GM12874 (cell line): ENCODE measurements at regions not wholly inside any gene's neighbourhood (a gene's known extent, or its start where the extent isn't known, plus 50 kb on each side); places are given as distances from the start of the nearest gene placed in this dataset.

Experiments
- TF ChIP-seq, protein P1 (sequence below): IDR thresholded peaks from 2 replicates; pipeline ENCODE4 v1.5.1; 2011; ENCODE audit warnings: low read depth, mild to moderate bottlenecking, control low read depth, low read length, moderate library complexity; ENCODE audit not compliant: insufficient read depth

DNA sequence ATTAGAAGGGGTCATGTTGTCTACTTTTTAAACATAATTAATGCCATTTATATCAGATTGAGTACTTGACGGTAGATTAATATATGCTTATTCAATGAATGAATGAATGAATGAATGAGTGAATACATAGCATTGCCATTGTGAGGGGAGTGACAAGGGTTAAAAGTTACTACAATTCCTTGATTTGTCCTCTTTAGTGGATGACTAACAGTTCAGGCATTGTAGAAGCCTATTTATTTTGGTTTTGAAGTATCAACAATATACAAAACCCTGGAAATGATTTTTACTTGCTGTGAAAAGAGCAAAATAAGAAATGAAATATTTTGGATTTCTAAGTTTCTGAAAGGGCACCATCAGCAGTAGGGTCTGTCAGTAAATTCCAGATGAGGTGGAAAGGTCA, 122.7 kb downstream of the CYSLTR2 start:
- TF ChIP-seq, protein P1, sequence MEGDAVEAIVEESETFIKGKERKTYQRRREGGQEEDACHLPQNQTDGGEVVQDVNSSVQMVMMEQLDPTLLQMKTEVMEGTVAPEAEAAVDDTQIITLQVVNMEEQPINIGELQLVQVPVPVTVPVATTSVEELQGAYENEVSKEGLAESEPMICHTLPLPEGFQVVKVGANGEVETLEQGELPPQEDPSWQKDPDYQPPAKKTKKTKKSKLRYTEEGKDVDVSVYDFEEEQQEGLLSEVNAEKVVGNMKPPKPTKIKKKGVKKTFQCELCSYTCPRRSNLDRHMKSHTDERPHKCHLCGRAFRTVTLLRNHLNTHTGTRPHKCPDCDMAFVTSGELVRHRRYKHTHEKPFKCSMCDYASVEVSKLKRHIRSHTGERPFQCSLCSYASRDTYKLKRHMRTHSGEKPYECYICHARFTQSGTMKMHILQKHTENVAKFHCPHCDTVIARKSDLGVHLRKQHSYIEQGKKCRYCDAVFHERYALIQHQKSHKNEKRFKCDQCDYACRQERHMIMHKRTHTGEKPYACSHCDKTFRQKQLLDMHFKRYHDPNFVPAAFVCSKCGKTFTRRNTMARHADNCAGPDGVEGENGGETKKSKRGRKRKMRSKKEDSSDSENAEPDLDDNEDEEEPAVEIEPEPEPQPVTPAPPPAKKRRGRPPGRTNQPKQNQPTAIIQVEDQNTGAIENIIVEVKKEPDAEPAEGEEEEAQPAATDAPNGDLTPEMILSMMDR: no peak

DNA sequence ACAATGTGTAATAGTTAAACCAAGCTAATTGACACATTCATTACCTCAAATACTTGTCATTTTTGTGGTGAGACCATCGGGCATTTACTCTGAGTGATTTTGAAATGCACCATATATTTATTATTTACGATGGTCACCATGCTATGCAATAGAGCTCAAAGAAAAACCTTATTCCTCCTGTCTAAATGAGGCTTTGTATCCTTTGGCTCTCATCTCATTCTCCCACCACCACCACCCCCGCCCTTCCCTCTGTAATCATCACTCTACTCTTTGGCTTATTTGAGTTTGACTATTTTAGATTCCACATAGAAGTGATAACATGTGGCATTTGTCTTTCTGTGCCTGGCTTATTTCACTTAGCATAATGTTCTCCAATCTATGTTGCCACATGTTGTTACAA, 124.9 kb downstream of the CYSLTR2 start:
- TF ChIP-seq, protein P1: no peak

DNA sequence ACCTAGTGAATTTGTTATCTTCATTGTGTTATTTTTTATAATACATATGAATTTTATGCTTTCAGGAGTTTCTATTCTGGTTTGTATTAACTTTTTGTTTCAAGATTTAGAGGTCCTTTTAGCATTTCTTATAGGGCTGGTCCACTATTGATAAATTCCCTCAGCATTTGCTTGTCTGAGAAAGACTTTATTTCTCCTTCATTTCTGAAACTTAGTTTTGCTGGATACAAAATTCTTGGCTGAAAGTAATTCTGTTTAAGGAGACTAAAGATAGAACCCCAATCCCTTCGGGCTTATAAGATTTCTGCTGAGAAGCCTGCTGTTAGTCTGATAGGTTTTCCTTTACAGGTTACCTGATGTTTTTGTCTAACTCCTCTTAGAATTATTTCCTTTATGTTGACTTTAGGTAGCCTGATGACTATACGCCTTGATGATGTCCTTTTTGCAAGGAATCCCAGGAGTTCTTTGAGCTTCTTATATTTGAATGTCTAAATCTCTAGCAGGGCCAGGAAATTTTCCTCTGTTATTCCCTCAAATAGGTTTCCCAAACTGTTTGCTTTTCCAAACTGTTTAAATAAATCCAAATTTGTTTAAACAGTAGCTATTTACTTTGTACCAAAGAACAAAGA, 127.1 kb downstream of the CYSLTR2 start:
- TF ChIP-seq, protein P1: no peak

DNA sequence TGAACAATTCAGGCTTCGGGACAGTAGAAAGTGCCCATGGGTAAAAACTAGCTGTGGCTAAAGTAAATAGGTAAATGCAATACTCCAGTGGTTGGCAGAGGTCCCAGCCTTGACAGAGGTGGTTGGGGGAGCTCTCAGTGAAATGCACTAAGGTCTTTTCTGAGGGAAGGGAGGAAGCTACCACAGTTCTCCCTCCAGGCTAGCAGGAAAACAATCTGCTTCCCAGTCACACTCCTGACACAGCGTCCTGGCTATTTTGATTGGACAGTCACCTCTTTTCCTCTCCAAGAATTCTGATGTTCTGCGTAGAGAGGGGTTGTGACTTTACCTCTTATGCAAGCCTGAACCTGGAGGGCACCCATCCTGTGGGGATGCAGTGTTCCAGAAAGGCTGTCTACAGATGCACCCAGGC, 128.7 kb downstream of the CYSLTR2 start:
- TF ChIP-seq, protein P1: no peak

DNA sequence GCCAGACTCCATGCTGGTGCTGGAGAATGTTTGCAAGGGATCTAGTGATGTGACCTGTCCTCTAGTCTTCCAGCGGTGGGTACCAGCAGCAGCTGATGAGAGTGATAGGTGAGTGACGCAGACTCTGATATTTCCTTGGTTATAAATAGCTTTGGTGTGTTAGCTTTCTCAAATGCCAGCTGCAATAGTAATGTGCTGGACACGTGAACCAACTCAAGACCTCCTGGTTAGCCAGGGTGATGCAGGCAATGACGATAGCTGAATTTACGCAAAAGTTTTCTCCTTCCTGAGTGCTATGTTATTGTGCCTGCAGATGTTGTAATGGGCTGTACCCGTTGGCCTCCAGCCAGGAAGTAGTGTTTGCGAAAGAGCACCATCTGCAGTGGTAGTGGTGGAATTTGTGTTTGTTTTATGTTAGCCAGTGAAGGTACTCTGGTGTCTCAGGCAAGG, 129.5 kb downstream of the CYSLTR2 start:
- TF ChIP-seq, protein P1: no peak

DNA sequence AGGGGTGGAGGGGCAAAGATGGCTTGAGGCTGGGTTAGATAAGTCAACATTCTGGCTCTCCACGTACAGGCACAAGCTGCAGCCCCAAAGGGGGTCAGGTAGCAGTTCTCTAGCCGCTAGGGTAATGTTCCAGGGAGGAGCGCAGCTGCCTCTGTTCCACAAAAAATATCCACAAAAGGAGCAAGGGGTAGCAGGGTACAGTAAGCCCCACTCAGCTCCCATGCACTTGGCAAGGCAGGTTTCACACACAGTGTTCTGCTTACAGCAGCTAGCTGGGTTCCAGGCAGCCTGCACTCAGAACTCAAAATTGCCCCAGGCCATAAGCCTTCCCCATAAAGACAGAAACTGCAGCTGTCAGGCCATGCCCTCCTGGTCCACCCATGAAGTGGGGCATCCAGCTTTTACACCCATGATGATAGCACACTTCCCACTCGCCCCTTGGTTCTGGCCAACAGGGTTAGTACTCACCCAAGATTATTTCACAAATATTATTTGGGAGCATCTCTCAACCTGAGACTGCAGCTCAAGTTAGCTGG, 130.0 kb downstream of the CYSLTR2 start:
- TF ChIP-seq, protein P1: no peak

DNA sequence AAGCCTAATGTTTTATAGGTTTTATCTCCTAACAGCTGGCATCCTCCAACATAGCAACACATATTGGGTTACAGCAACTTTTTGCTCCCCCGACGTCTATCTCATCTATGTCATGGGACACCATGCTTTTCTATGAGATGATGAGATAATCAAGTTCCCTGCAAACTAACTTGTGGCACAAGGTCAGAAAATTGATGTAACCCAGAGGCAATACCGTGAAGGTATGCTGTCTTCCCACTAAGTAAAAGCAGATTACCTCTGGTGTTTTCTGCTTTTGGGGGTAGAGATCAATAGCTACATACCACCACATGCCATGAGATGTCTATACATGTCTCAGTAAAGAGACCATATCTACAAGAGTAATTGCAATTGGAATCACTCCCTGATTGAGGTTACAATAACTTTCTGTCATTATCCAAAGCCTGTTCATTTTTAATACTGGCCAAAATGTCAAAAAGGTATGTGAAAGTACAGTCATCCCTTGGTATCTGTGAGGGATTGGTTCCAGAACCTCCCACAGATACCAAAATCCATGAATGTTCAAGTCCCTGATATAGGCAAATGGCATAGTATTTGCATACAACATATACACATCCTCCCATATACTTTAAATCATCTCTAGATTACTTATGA, 131.3 kb downstream of the CYSLTR2 start:
- TF ChIP-seq, protein P1: no peak
